ENCODE measurements at regions not wholly inside any gene's neighbourhood (a gene's known extent, or its start where the extent isn't known, plus 50 kb on each side); places are given as distances from the start of the nearest gene placed in this dataset.

- no peak overlapping the region for H3K27ac ChIP-seq
- peaks cover 4 to 8% of the 10 kb centered on the region in 2 donors for H3K4me1 ChIP-seq (replicated peaks in 1 of 2)
- 36 to 100% (median 82%) methylated on average over 1 to 3 of the region's 3 CpGs for WGBS, 10 experiments
- in situ Hi-C loops (cut with MboI; ENCODE audit: low pct_unique_long_range_greater_than_20kb in 2 of 9, low sequenced_read_pairs in 9 of 9, unreplicated experiment in 9 of 9), result no loop called here
- no peak overlapping the region for H3K4me3 ChIP-seq
- no peak for ATAC-seq (replicated peaks in 6 of 8)
Observed at GRCh38 chr2:38178119-38178518, 102.2 kb upstream of the CYP1B1 start.

DNA sequence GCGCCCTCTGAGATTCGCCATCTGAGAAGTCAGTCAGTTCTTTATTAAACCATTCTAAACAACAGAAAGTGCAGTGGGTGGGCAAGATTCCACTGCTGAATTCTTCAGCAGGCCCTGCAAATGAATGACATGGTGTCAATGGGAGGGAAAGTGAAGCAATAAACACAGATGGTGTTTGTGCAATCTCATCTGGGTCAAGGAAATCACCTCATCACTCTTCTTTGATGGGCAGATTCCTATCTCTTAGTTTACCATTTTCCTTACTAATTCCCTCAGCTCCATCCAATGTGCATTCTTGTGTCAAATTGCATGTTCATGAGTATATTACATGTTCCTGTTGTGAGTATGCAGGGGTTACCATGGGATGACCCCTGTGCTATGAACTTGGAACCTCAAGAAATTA lies 100.7 kb upstream of the CYP1B1 start:
- Histone ChIP-seq H3K4me3 (no peak overlapping the region), H3K4me1 (replicated peaks in 1 of 2) (peaks cover 2 to 8% of the 10 kb centered on the region in 2 donors), H3K27ac (peak overlapping the region in 1 of 2 donors; percentile 39)
- peak in 1 of 8 experiments; percentile 47 for ATAC-seq (replicated peaks in 6 of 8)
- 83 to 100% (median 86%) methylated on average over 1 to 2 of the region's 2 CpGs; no CpG with 5 or more reads in 5 of the 10 experiments for WGBS, 10 experiments
- in situ Hi-C loops (cut with MboI; ENCODE audit: low pct_unique_long_range_greater_than_20kb in 2 of 9, low sequenced_read_pairs in 9 of 9, unreplicated experiment in 9 of 9), result no loop called here

DNA sequence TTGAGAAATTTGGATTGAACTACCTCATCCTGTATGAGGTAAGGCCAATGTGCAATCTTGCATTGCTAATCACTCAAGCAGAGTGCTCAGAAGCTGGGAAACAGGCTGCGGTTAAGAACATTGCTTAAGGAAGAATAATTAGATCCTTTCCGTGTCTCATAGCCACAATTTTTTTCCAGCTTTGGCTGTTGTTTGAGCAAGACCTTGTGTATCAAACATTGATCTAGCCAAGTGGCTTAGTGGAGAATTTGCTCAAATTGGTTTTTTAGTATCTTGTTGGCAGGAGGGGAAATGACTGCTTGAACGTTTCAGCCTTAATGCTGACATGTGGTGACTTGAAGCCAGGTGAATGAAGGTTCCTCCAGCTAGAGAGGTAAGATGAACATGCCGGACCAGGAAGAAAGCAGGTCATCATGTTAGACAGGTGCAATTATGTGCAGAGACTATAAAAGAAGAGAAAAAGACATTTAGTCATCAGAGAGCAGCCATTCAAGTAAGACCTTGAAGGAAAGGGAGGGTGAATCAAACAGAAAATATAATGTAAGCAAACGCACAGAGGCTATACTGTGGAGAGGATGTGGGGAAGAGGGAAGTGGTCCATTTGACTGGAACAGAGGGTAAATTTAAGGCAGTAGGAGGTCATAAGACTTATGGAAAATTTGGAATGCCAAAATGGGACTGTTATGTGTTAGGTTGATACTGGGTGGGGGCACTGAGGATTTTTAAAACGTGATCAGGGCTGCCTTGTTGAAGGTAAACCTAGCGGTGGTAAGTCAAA lies 98.9 kb upstream of the CYP1B1 start:
- H3K4me3 ChIP-seq, result no peak overlapping the region
- in situ Hi-C loops (cut with MboI; ENCODE audit: low pct_unique_long_range_greater_than_20kb in 2 of 9, low sequenced_read_pairs in 9 of 9, unreplicated experiment in 9 of 9), result no loop called here
- H3K4me1 ChIP-seq (replicated peaks in 1 of 2), result peaks cover 0 to 8% of the 10 kb centered on the region in 2 donors
- no peak overlapping the region for H3K27ac ChIP-seq
- 31 to 100% (median 80%) methylated on average over 1 to 7 of the region's 7 CpGs for WGBS, 10 experiments
- ATAC-seq (replicated peaks in 6 of 8), result peak in 3 of 8 experiments; percentile 76 to 92 (median 90)

DNA sequence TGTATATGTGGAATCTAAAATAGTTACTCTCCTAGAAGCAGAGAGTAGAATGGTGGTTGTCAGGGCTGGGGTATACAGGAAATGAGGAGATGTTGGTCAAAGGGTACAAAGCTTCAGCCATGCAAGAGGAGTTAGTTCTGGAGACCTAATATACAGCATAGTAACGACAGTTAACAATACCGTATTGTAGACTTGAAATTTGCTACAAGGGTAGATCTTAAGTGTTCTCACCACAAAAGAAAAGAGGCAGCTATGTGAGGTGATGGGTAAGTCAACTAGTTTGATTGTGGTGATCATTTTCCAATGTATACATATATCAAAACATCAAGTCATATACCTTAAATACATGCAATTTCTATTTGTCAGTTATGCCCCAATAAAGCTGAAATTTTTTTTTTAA lies 98.2 kb upstream of the CYP1B1 start:
- no peak overlapping the region for H3K27ac ChIP-seq
- 43 to 100% (median 92%) methylated on average over 1 to 2 of the region's 2 CpGs; no CpG with 5 or more reads in 4 of the 10 experiments for WGBS, 10 experiments
- no peak for ATAC-seq (replicated peaks in 6 of 8)
- no peak overlapping the region for H3K4me3 ChIP-seq
- in situ Hi-C loops (cut with MboI; ENCODE audit: low pct_unique_long_range_greater_than_20kb in 2 of 9, low sequenced_read_pairs in 9 of 9, unreplicated experiment in 9 of 9), result no loop called here
- H3K4me1 ChIP-seq (replicated peaks in 1 of 2), result peaks cover 0 to 5% of the 10 kb centered on the region in 2 donors

DNA sequence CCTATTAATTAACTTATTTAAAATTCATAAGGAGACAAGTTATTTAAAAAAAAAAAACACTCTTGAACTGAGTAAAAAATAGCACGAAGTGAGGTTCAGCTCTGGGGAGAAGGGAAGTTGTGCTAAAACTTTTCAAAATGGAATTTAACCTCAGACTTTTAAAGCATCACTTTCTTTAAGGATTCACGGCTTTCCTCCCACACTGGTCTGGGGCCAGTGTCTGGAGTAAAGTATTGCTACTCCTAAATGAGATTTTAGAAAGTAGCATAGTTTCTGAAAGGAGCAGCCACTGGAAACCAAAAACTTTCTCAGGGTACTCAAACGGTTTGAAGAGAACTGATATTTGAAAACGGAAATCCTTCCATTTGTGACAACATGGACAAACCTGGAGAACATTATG lies 97.7 kb upstream of the CYP1B1 start:
- no peak for ATAC-seq (replicated peaks in 6 of 8)
- H3K27ac ChIP-seq, result no peak overlapping the region
- H3K4me1 ChIP-seq (replicated peaks in 1 of 2), result peaks cover 0 to 5% of the 10 kb centered on the region in 2 donors
- H3K4me3 ChIP-seq, result no peak overlapping the region
- WGBS, 10 experiments, result 25 to 84% (median 67%) methylated on average over 2 to 4 of the region's 4 CpGs; no CpG with 5 or more reads in 1 of the 10 experiments
- in situ Hi-C loops (cut with MboI; ENCODE audit: low pct_unique_long_range_greater_than_20kb in 2 of 9, low sequenced_read_pairs in 9 of 9, unreplicated experiment in 9 of 9), result no loop called here

- H3K4me3 ChIP-seq, result no peak overlapping the region
- in situ Hi-C loops (cut with MboI; ENCODE audit: low pct_unique_long_range_greater_than_20kb in 2 of 9, low sequenced_read_pairs in 9 of 9, unreplicated experiment in 9 of 9), result no loop called here
- H3K27ac ChIP-seq, result no peak overlapping the region
- ATAC-seq (replicated peaks in 6 of 8), result no peak
- peaks cover 0 to under 1% of the 10 kb centered on the region in 2 donors for H3K4me1 ChIP-seq (replicated peaks in 1 of 2)
- 43 to 100% (median 92%) methylated on average over 1 of the region's 1 CpG; no CpG with 5 or more reads in 1 of the 10 experiments for WGBS, 10 experiments
Observed at GRCh38 chr2:38171208-38171855, 95.4 kb upstream of the CYP1B1 start.

GRCh38 chr2:38170733-38171132 lies 94.8 kb upstream of the CYP1B1 start:
- Histone ChIP-seq H3K4me1 (replicated peaks in 1 of 2) (no peaks in the 10 kb centered on the region), H3K4me3 (no peak overlapping the region), H3K27ac (no peak overlapping the region)
- no peak for ATAC-seq (replicated peaks in 6 of 8)
- in situ Hi-C loops (cut with MboI; ENCODE audit: low pct_unique_long_range_greater_than_20kb in 2 of 9, low sequenced_read_pairs in 9 of 9, unreplicated experiment in 9 of 9), result no loop called here

GRCh38 chr2:38170067-38170466 lies 94.1 kb upstream of the CYP1B1 start:
- Histone ChIP-seq H3K27ac (no peak overlapping the region), H3K4me1 (replicated peaks in 1 of 2) (no peaks in the 10 kb centered on the region), H3K4me3 (no peak overlapping the region)
- in situ Hi-C loops (cut with MboI; ENCODE audit: low pct_unique_long_range_greater_than_20kb in 2 of 9, low sequenced_read_pairs in 9 of 9, unreplicated experiment in 9 of 9), result no loop called here
- 47 to 100% (median 72%) methylated on average over 1 to 3 of the region's 3 CpGs; no CpG with 5 or more reads in 1 of the 10 experiments for WGBS, 10 experiments
- no peak for ATAC-seq (replicated peaks in 6 of 8)

DNA sequence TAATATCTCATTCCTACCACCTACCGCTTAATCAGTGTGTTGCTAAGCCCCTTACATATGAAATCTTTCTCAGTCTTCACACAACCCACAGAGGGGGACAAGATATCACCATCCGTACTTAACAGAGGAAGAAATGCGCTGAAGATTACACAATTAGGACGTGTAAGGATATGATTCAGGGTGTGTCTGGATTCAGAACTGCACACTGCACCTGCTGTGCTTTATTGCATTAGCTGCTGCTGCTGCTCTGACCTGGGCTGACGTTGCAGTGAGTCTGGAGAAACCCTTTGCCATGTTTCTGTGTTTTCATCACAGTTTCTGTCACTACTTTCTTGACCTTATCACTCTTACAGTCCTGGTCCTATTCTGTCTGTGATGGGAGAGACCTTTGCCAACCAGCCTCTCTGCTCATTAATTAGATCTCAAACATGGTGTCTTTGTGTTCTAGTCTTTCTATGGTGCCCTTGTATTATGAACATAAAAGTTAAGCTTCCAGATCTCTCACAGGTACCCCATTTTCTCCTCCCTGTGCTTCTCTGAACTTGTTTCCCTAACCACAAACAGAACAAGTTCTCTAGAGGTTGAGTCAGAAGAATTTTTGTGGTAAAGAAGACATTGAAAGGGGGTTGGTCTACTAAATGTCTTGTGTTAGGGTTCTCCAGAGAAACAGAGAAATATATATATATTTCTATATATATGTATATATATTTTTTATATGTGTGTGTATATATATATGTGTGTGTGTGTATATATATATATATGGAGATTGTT lies 92.9 kb upstream of the CYP1B1 start:
- WGBS, 10 experiments, result 40 to 100% (median 80%) methylated on average over 1 to 5 of the region's 5 CpGs; no CpG with 5 or more reads in 2 of the 10 experiments
- H3K4me3 ChIP-seq, result no peak overlapping the region
- H3K27ac ChIP-seq, result no peak overlapping the region
- no peak for ATAC-seq (replicated peaks in 6 of 8)
- no peaks in the 10 kb centered on the region for H3K4me1 ChIP-seq (replicated peaks in 1 of 2)
- in situ Hi-C loops (cut with MboI; ENCODE audit: low pct_unique_long_range_greater_than_20kb in 2 of 9, low sequenced_read_pairs in 9 of 9, unreplicated experiment in 9 of 9), result no loop called here

GRCh38 chr2:38167968-38168350 lies 92.0 kb upstream of the CYP1B1 start:
- in situ Hi-C loops (cut with MboI; ENCODE audit: low pct_unique_long_range_greater_than_20kb in 2 of 9, low sequenced_read_pairs in 9 of 9, unreplicated experiment in 9 of 9), result no loop called here
- 25 to 100% (median 80%) methylated on average over 1 to 2 of the region's 2 CpGs; no CpG with 5 or more reads in 3 of the 10 experiments for WGBS, 10 experiments
- Histone ChIP-seq H3K27ac (no peak overlapping the region), H3K4me1 (replicated peaks in 1 of 2) (no peaks in the 10 kb centered on the region), H3K4me3 (no peak overlapping the region)
- no peak for ATAC-seq (replicated peaks in 6 of 8)

GRCh38 chr2:38165698-38166097 lies 89.7 kb upstream of the CYP1B1 start:
- Histone ChIP-seq H3K4me3 (no peak overlapping the region), H3K4me1 (replicated peaks in 1 of 2) (no peaks in the 10 kb centered on the region), H3K27ac (no peak overlapping the region)
- WGBS, 10 experiments, result 60 to 100% (median 88%) methylated on average over 1 to 2 of the region's 2 CpGs; no CpG with 5 or more reads in 1 of the 10 experiments
- in situ Hi-C loops (cut with MboI; ENCODE audit: low pct_unique_long_range_greater_than_20kb in 2 of 9, low sequenced_read_pairs in 9 of 9, unreplicated experiment in 9 of 9), result no loop called here
- no peak for ATAC-seq (replicated peaks in 6 of 8)

- WGBS, 10 experiments, result 60 to 100% (median 72%) methylated on average over 1 to 4 of the region's 4 CpGs; no CpG with 5 or more reads in 4 of the 10 experiments
- in situ Hi-C loops (cut with MboI; ENCODE audit: low pct_unique_long_range_greater_than_20kb in 2 of 9, low sequenced_read_pairs in 9 of 9, unreplicated experiment in 9 of 9), result no loop called here
Observed at GRCh38 chr2:38164881-38165280, 88.9 kb upstream of the CYP1B1 start.

DNA sequence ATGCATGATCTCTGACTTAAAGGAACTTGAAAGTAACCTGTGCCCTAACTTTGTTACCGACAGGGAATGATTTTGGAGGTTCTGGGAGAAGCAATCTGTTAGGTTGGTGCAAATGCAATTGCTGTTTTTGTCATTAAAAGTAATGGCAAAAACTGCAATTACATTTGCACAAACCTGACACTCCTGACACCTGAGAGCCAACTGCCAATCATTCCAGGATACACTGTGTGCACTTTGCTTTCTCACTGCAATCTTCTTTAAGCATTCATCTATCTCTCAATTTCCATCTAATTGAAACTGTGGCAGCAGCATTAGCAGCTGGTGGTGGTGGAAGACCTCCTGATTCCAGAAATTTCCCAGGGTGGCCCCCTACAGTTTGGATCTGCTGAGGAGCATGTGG lies 87.6 kb upstream of the CYP1B1 start:
- no peak overlapping the region for H3K4me3 ChIP-seq
- in situ Hi-C loops (cut with MboI; ENCODE audit: low pct_unique_long_range_greater_than_20kb in 2 of 9, low sequenced_read_pairs in 9 of 9, unreplicated experiment in 9 of 9), result no loop called here
- no peak overlapping the region for H3K27ac ChIP-seq
- ATAC-seq (replicated peaks in 6 of 8), result no peak
- 67 to 83% (median 67%) methylated on average over 1 of the region's 1 CpG; no CpG with 5 or more reads in 7 of the 10 experiments for WGBS, 10 experiments
- H3K4me1 ChIP-seq (replicated peaks in 1 of 2), result no peaks in the 10 kb centered on the region

More at GRCh38 chr2:38164881-38165280, 88.9 kb upstream of the CYP1B1 start:
- H3K4me3 ChIP-seq, result no peak overlapping the region
- no peak for ATAC-seq (replicated peaks in 6 of 8)
- H3K27ac ChIP-seq, result no peak overlapping the region
- H3K4me1 ChIP-seq (replicated peaks in 1 of 2), result no peaks in the 10 kb centered on the region
